GM18858 (cell line): ENCODE measurements at regions not wholly inside any gene's neighbourhood (a gene's known extent, or its start where the extent isn't known, plus 50 kb on each side); places are given as distances from the start of the nearest gene placed in this dataset.
"Not testable (repeated sequence)": the region's sequence is repeated elsewhere in the genome, so short reads cannot be mapped to it uniquely, and the experiment has no call there.

Experiments
- ATAC-seq: cut with Tn5 transposase; IDR thresholded peaks from one replicate; pipeline ENCODE4 v1.9.1; 2021; ENCODE audit not compliant: unreplicated experiment

DNA sequence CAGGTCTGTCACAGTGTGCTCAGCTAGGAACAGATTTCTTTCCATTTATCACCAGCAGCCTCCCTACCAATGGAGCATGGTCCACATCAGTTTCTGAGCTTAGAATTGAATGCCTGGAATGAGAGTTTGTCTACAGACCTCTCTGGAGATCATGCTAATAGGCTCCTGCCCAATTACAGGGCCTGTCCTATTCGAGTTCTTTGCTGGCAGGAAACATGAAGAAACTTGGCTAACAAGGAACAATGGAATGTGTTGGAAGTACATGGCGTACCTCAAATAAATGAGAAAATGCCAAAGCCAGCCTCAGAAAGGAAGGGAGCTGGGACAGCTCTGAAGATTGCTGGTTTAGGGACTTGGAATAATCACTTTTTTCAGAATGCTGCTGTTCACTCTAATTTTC, 186.0 kb upstream of the AKR1E2 start:
- no peak for ATAC-seq

DNA sequence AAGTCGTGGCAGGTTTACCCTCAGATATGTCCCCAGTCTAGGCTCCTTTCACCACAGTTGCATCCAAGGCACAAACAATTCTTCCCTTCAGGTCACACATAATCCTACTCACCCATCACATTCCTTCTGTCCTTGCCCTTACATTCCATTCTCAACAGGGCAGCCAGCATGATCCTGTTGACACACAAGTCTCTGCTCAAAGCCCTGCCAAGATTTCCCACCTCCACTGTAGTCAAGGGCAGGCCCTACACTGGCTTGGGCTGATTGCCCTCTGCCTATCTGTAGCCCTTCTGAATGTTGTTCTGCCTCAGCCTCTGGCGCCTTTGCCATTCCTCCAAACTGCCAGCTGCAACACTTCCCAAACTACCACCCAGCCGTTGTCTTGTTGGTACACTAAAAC, 187.9 kb upstream of the AKR1E2 start:
- no peak for ATAC-seq

DNA sequence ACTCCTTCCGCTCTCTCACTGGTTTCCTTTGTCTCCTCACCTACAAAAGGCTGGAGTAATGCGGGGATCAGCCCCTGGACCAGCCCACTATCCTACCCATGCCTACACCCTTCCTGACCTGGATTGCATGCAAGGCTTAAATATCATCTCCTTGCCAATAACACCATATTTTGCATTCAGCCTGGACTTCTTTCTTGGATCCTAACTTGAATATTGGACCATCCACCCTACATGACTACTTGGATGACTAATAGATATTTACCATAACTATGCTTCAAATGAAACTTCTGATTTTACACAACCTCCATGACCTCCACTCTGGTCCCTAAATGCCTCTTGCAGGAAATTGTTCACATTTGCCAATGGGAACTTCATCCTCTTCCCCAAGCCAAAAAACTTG, 188.3 kb upstream of the AKR1E2 start:
- ATAC-seq = no peak

- no peak for ATAC-seq
These were observed 190.1 kb upstream of the AKR1E2 start for GRCh38 chr10:4635883-4636282.

- ATAC-seq = no peak
These were observed 190.6 kb upstream of the AKR1E2 start for GRCh38 chr10:4635388-4635787.

DNA sequence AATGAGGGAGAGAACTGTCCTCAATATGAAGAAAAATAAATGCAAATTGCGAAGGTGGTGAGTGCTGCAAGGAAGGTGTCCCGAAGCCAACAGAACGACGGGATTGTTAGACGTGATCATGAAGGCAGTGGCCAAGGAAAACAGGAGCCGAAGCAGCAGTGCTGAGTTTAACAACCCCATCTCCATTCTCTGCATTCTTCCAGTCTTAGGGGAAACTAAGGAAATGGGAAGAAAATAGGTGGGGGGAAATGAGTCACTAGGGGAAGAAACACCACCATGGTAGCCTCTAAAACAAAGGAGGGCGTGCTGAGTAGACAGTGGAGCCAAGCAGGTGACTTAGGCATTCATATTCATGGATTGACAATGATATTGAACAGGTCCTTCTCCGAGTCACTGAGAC, 192.2 kb upstream of the AKR1E2 start:
- ATAC-seq = no peak

DNA sequence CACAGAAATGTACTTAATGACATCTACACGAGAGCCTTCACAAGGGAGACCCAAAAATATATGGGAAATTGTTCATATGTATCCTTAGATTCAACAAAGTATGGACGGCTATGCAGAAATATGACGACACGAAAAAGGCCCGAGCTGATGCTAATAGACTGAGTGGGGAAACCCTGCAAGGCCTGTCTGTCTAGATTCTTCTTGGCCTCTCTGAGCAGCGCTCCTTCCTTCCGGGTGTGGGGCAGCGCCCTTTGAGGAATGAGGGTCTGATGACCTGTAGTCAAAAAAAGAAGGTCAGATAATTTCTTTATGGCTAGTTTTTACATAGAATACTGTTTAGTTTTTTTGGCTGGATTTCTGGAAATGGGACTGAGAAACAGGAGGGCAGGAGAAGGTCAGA, 192.8 kb upstream of the AKR1E2 start:
- ATAC-seq = no peak

DNA sequence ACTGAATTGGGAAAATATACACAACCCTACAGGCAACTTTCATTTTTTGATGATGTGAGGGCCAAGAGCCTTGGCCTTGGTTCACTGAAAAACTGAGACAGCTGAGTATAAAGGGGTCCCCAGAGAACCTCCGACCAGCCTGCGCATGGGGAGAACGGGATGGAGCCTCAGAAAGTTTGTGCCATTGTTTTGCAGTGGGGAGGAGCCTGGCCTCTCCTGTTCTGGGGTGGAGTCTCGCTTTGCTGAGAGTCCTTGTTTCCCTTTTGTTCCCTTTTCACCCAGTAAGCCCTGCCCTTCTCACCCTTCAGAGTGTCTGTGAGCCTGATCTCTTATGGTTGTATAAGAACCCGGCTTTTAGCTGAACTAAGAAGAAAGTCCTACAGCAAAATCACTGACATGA, 193.2 kb upstream of the AKR1E2 start:
- ATAC-seq = no peak

DNA sequence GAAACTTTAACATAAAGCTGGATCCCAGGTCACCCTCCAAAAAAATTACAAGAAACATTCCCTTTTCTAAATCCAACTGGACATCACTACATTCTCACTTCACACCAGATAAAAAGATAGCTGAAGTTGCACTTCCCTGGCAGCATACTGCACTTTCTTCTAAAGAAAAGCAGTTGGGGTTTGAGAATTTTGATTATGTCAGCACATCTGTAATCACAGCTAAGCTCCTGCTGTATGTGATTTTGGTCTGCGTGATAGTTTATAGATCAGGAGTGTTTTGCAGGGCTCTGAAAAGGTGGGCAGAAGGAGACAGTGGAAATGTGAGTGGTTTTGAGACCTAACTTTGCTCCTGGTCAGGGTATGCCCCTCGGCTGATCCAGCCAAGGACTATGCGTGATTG, 199.1 kb upstream of the AKR1E2 start:
- ATAC-seq = no peak

DNA sequence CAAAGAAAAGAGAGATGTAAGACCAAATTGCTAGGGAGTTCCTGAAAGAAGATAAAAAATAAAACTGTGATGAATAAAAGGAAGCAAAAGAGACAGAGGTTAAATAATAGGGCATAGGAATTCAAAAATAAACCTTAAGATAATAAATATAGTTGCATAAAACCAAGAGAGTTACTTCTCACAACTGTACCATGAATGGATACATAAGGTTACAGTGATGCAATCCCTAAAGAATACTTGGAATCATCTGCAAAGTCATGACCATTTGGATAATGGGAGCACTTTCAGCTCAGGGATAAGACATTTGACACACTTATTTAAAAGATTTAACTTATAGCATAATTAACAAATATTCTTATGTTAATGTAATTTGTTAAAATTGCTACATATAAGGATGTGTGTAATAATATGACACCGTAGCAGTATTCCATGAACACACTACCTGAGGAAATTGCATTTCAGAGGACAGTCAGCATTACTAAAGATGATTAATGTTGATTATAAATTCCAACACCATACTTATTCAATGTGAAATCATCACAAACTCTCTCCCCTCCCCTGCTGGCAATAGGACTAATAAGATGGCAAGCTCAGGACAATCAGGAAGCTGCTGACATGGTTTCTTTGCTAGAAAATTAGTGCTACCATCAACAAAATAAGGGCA, 202.1 kb upstream of the AKR1E2 start:
- no peak for ATAC-seq

DNA sequence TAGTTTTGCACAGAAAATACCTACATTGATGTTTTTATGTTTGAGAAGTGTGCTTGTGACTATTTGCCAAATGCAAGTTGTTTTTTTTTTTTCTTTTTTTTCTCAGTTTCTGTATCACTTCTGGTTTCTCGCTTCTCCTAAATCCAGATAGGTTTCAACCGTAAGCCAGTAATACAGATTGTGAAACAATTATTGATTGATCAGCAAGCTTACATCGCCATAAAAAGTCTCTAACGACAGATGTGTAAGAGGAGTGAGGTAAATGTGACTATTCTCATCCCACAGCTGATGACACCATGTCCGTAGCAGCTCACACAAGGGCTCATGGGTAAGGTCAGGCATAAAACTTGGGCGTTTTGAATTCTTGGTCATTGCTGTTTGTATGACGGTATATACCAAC, 202.8 kb upstream of the AKR1E2 start:
- no peak for ATAC-seq

- ATAC-seq = no peak
These were observed 203.6 kb upstream of the AKR1E2 start for GRCh38 chr10:4622384-4622783.

- no peak for ATAC-seq
These were observed 208.4 kb upstream of the AKR1E2 start for GRCh38 chr10:4617589-4617988.

DNA sequence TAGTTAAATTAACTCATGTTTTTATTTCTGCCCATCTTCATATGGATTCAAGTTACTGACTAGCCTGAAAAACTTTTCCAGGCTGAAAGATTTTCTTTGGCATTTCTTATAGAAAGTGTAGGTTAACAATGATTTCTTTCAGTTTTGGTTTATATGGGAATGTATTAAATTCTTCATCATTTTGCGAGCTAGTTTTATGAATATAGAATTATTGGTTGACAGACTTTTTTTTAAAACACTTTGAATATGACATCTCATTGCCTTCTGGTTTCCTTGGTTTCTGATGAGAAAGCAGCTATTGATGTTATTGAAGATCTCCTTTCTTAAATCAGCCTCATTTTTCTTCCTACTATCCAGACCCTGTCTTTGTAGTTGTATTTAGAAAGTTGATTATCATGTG, 211.0 kb upstream of the AKR1E2 start:
- no peak for ATAC-seq

DNA sequence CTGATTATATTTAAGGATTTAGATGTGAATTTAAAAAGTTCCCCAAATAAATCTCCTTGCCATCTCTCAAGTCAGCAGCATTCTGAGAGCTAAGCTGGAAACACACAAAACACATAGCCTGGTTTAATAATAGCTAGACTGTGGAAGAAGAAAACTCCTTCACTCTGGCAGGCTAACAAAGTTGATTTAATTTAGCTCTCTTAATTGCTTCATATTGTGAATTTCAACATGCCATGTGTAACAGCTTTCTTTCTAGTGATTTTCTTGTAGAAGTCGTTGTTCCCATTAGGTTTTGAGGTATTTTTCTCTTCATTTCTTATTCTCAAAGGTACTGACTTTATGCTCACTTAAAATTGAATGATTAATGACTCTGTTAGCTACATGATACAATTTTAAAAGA, 216.8 kb upstream of the AKR1E2 start:
- no peak for ATAC-seq

GRCh38 chr10:4607681-4608080, 218.3 kb upstream of the AKR1E2 start:
- no peak for ATAC-seq

DNA sequence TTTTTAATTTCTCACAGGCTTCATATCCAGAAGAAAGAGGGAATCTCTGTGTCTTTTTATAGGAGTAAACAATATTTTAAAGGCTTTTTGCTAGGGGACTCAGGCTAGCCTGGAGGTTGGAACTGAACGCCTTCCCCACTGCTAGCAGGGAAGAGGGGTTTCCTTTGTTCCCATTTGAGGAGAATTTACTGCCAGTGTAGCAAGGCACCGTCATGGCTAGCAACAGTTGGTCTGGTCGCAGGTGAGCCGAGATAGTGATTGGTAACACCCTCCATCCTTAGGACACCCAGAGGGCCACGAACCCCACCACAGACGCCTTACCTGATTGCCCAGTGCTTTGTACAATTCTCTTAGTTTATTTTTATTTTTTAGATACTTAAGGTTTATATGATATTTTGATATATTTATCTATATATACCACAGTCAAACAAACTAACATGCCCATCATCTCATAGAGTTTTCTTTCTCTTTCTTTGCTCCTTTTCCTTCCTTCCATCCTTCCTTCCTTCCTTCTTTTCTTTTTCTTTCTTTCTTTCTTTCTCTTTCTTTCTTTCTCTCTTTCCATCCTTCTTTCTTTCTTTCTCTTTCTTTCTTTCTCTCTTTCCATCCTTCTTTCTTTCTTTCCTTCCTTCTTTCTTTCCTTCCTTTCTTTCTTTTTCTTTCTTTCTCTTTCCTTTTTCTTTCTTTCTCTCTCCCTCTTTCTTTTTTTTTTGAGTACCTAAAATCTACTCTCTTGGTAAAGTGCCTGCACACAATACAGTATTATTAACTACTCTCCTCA, 219.0 kb upstream of the AKR1E2 start:
- ATAC-seq = no peak

- ATAC-seq = no peak
These were observed 223.1 kb upstream of the AKR1E2 start for GRCh38 chr10:4602764-4603491.

DNA sequence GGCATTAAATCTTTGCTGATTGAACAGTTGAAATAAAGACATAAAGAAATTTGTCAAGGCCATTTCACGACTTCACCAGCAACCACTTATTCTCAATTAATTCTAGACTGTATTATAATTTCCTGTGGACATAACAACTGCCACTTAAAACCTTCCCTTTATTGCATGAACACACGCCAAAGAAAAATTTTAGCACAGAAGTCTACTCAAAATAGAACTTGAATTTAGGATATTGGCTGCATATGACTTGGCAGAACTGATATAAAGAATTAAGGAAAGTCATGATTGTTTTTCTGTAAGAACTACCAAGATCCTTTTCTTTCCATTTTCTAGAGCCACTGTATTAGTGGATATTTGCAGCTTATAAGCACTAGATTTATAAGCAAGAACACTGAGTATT, 226.5 kb upstream of the AKR1E2 start:
- no peak for ATAC-seq

- not testable (repeated sequence) for ATAC-seq
These were observed 228.1 kb upstream of the AKR1E2 start for GRCh38 chr10:4597898-4598297.

GRCh38 chr10:4596951-4597350, 229.1 kb upstream of the AKR1E2 start:
- no peak for ATAC-seq

- no peak for ATAC-seq
These were observed 230.2 kb upstream of the AKR1E2 start for GRCh38 chr10:4595719-4596319.
